ENCODE measurements at regions not wholly inside any gene's neighbourhood (a gene's known extent, or its start where the extent isn't known, plus 50 kb on each side); places are given as distances from the start of the nearest gene placed in this dataset.

GRCh38 chr14:95452176-95452892 is 64.1 kb downstream of the SYNE3 start:
- no peaks in the 10 kb centered on the region for H3K9me3 ChIP-seq
- intact Hi-C loops (cut with DNase I), result no loop called here
- peak in 1 of 4 donors; percentile 21 for ATAC-seq
- H3K36me3 ChIP-seq, result peaks cover 0 to 85% (median 53%) of the 10 kb centered on the region in 9 donors
- WGBS, 4 donors, result 84 to 89% (median 85%) methylated on average over 18 of the region's 18 CpGs
- peak in 1 of 5 donors; percentile 7 for DNase-seq
- H3K4me1 ChIP-seq, result peaks cover 0 to 4% (median 0%) of the 10 kb centered on the region in 12 donors
- no peaks in the 10 kb centered on the region for H3K27me3 ChIP-seq
- TF ChIP-seq, protein P1, sequence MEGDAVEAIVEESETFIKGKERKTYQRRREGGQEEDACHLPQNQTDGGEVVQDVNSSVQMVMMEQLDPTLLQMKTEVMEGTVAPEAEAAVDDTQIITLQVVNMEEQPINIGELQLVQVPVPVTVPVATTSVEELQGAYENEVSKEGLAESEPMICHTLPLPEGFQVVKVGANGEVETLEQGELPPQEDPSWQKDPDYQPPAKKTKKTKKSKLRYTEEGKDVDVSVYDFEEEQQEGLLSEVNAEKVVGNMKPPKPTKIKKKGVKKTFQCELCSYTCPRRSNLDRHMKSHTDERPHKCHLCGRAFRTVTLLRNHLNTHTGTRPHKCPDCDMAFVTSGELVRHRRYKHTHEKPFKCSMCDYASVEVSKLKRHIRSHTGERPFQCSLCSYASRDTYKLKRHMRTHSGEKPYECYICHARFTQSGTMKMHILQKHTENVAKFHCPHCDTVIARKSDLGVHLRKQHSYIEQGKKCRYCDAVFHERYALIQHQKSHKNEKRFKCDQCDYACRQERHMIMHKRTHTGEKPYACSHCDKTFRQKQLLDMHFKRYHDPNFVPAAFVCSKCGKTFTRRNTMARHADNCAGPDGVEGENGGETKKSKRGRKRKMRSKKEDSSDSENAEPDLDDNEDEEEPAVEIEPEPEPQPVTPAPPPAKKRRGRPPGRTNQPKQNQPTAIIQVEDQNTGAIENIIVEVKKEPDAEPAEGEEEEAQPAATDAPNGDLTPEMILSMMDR (IDR thresholded peaks at IDR 0.05), result peak in 7 of 12 donors; percentile 8 to 38 (median 24)
- TF ChIP-seq POLR2A (IDR thresholded peaks at IDR 0.05), result no peak
- H3K27ac ChIP-seq, result no peak overlapping the region
- H3K4me3 ChIP-seq, result no peak overlapping the region

GRCh38 chr14:95449131-95449530 is 67.3 kb downstream of the SYNE3 start:
- H3K27ac ChIP-seq, result no peak overlapping the region
- ATAC-seq, result no peak
- WGBS, 4 donors, result 95 to 97% (median 97%) methylated on average over 11 of the region's 11 CpGs
- no peak for DNase-seq
- H3K4me3 ChIP-seq, result no peak overlapping the region
- H3K9me3 ChIP-seq, result no peaks in the 10 kb centered on the region
- peaks cover 0 to 95% (median 54%) of the 10 kb centered on the region in 9 donors for H3K36me3 ChIP-seq
- TF ChIP-seq, protein P1 (IDR thresholded peaks at IDR 0.05), result no peak
- TF ChIP-seq POLR2A (IDR thresholded peaks at IDR 0.05), result no peak
- H3K4me1 ChIP-seq, result no peaks in the 10 kb centered on the region
- H3K27me3 ChIP-seq, result no peaks in the 10 kb centered on the region
- intact Hi-C loops (cut with DNase I), result loop anchor here in 3 of 10 donors (10.0 kb wide), 1 partner anchor 546 kb away; no protein-coding TSS in a partner anchor

DNA sequence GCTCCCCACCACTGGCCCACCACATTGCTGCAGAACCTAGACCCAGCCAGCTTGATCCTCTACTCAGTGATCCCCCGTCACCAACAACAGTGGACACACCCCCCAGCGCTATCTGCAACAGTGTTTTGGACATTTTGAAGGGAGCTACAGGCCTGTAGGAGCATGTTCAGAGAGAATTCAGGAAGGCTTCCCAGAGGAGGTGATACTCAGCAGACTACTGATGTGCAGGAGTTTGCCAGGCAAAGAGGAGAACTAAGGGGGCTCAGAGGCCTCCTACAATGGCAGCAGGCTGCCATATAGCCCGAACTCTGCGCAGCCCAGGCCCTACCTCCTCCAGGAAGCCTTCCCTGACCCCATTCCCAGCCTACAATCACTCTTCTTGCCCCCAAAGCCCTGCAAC is 70.0 kb downstream of the SYNE3 start:
- H3K4me1 ChIP-seq, result peaks cover 0 to 5% (median 0%) of the 10 kb centered on the region in 12 donors
- peaks cover 0 to 96% (median 47%) of the 10 kb centered on the region in 9 donors for H3K36me3 ChIP-seq
- intact Hi-C loops (cut with DNase I), result loop anchor here in 3 of 10 donors (10.0 kb wide), 1 partner anchor 548 kb away; no protein-coding TSS in a partner anchor
- DNase-seq (no peak), ATAC-seq (no peak)
- no peak for TF ChIP-seq POLR2A (IDR thresholded peaks at IDR 0.05)
- TF ChIP-seq, protein P1 (IDR thresholded peaks at IDR 0.05), result no peak
- no peaks in the 10 kb centered on the region for H3K27me3 ChIP-seq
- no peaks in the 10 kb centered on the region for H3K9me3 ChIP-seq
- WGBS, 4 donors, result 83 to 98% (median 88%) methylated on average over 3 to 4 of the region's 4 CpGs
- H3K27ac ChIP-seq, result no peak overlapping the region
- no peak overlapping the region for H3K4me3 ChIP-seq

DNA sequence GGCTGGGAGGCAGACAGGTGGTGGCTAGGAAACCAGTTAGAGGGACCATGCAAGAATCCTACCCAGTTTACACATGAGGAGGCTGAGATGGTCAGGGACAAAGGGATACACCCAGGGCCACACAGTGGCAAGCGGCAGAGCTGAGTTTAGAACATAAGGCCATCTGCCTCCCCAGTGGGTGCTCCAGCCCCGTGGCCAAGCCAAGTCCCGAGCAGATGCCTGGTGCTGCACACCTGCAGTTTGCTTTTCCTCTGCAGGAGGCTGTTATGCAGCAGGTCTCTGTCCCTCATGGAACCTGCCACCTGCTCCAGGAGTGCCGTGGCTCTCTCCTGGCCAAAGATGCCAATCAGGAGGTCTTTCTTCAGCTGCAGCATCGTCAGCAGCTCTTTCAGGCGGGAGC is 70.8 kb downstream of the SYNE3 start:
- H3K27ac ChIP-seq, result no peak overlapping the region
- H3K36me3 ChIP-seq, result peaks cover 0 to 96% (median 42%) of the 10 kb centered on the region in 9 donors
- ATAC-seq (no peak), DNase-seq (no peak)
- H3K4me3 ChIP-seq, result no peak overlapping the region
- peaks cover 0 to 5% (median 0%) of the 10 kb centered on the region in 12 donors for H3K4me1 ChIP-seq
- H3K9me3 ChIP-seq, result no peaks in the 10 kb centered on the region
- intact Hi-C loops (cut with DNase I), result loop anchor here in 3 of 10 donors (10.0 kb wide), 1 partner anchor 549 kb away; no protein-coding TSS in a partner anchor
- no peak for TF ChIP-seq POLR2A (IDR thresholded peaks at IDR 0.05)
- TF ChIP-seq, protein P1 (IDR thresholded peaks at IDR 0.05), result no peak
- WGBS, 4 donors, result 90 to 93% (median 91%) methylated on average over 3 to 6 of the region's 6 CpGs
- no peaks in the 10 kb centered on the region for H3K27me3 ChIP-seq
